Thyroid gland (tissue), 4 donors: ENCODE measurements at regions not wholly inside any gene's neighbourhood (a gene's known extent, or its start where the extent isn't known, plus 50 kb on each side); places are given as distances from the start of the nearest gene placed in this dataset.

Experiments
- DNase-seq, 2 donors: peaks; one replicate each; pipeline ENCODE4 v3.0.0-alpha.2; 2019
- H3K27ac ChIP-seq, 3 donors: fragments of 200-600 bp; sonication (generic); 1 replicate in 2 of 3; 2 replicates in 1 of 3; pipeline ENCODE4 v1.5.1; 2016 to 2019; ENCODE audit warnings: mild to moderate bottlenecking in 1 of 3, moderate library complexity in 1 of 3
- H3K27me3 ChIP-seq: fragments of 200-600 bp; sonication (generic); one replicate; pipeline ENCODE4 v1.5.1; 2019
- H3K36me3 ChIP-seq, 2 donors: fragments of 200-600 bp; sonication (generic); one replicate each; pipeline ENCODE4 v1.5.1; 2016 to 2019
- H3K4me1 ChIP-seq, 2 donors: fragments of 200-600 bp; sonication (generic); one replicate each; pipeline ENCODE4 v1.5.1; 2017 to 2019
- H3K4me3 ChIP-seq, 3 donors: fragments of 200-600 bp; sonication (generic); replicated peaks in 1 of 3; 1 replicate in 2 of 3; 2 replicates in 1 of 3; pipeline ENCODE4 v1.5.1; 2016; ENCODE audit warnings: mild to moderate bottlenecking in 1 of 3
- H3K9me3 ChIP-seq: fragments of 200-600 bp; sonication (generic); one replicate; pipeline ENCODE4 v1.5.1; 2017
- CTCF ChIP-seq, 6 experiments: fragments of 200-600 bp in 3 of 6; fragments of 450-650 bp in 3 of 6; sonication (generic) in 3 of 6; IDR thresholded peaks; one replicate each; pipeline ENCODE4 v1.5.1; 2016 to 2019; ENCODE audit warnings: antibody characterized with exemption in 6 of 6, mild to moderate bottlenecking in 2 of 6, inconsistent platforms in 1 of 6, moderate library complexity in 1 of 6
- POLR2A ChIP-seq, 2 donors: fragments of 450-650 bp; IDR thresholded peaks; one replicate each; pipeline ENCODE4 v1.6.1; 2017; ENCODE audit warnings: antibody characterized with exemption in 2 of 2, mild to moderate bottlenecking in 2 of 2, moderate library complexity in 1 of 2
- WGBS, 2 donors: methylation state at CpG; one replicate each; pipeline ENCODE4 v1.1.5; 2017; 5-methylcytosine and 5-hydroxymethylcytosine counted together
- intact Hi-C: fragments of 100-400 bp; cut with DNase I; formaldehyde crosslinking; loops from one replicate; pipeline ENCODE4 v1.15.1; 2023

- Histone ChIP-seq H3K9me3 (no peaks in the 10 kb centered on the region), H3K4me1 (no peaks in the 10 kb centered on the region), H3K27ac (no peak overlapping the region), H3K4me3 (no peak overlapping the region), H3K36me3 (no peaks in the 10 kb centered on the region), H3K27me3 (no peaks in the 10 kb centered on the region)
- intact Hi-C loops, result no loop called here
- WGBS, 2 donors, result 54 to 65% methylated on average over 21 to 25 of the region's 29 CpGs
- no peak for DNase-seq
- TF ChIP-seq CTCF (IDR thresholded peaks at IDR 0.05) (no peak), POLR2A (IDR thresholded peaks at IDR 0.05) (no peak)
Observed at GRCh38 chr6:166747644-166748595, 120.9 kb upstream of the RPS6KA2 start.

- H3K4me3 ChIP-seq, result no peak overlapping the region
- intact Hi-C loops, result no loop called here
- H3K9me3 ChIP-seq, result no peaks in the 10 kb centered on the region
- TF ChIP-seq CTCF (IDR thresholded peaks at IDR 0.05) (no peak), POLR2A (IDR thresholded peaks at IDR 0.05) (no peak)
- H3K4me1 ChIP-seq, result no peaks in the 10 kb centered on the region
- H3K27ac ChIP-seq, result no peak overlapping the region
- no peaks in the 10 kb centered on the region for H3K36me3 ChIP-seq
- no peaks in the 10 kb centered on the region for H3K27me3 ChIP-seq
- DNase-seq, result no peak
- WGBS, 2 donors, result 89% methylated on average over 15 to 16 of the region's 16 CpGs
Observed at GRCh38 chr6:166745801-166746668, 119.0 kb upstream of the RPS6KA2 start.

- Histone ChIP-seq H3K36me3 (no peaks in the 10 kb centered on the region), H3K4me1 (no peaks in the 10 kb centered on the region), H3K27me3 (no peaks in the 10 kb centered on the region), H3K27ac (no peak overlapping the region), H3K4me3 (no peak overlapping the region), H3K9me3 (no peaks in the 10 kb centered on the region)
- intact Hi-C loops, result no loop called here
- no peak for TF ChIP-seq CTCF (IDR thresholded peaks at IDR 0.05)
- no peak for TF ChIP-seq POLR2A (IDR thresholded peaks at IDR 0.05)
- WGBS, 2 donors, result 92 to 99% methylated on average over 10 to 12 of the region's 33 CpGs
- no peak for DNase-seq
Observed at GRCh38 chr6:166744223-166745134, 117.4 kb upstream of the RPS6KA2 start.

- Histone ChIP-seq H3K4me3 (no peak overlapping the region), H3K27me3 (no peaks in the 10 kb centered on the region), H3K36me3 (no peaks in the 10 kb centered on the region), H3K9me3 (no peaks in the 10 kb centered on the region), H3K4me1 (no peaks in the 10 kb centered on the region), H3K27ac (no peak overlapping the region)
- WGBS, 2 donors, result 75 to 79% methylated on average over 21 of the region's 21 CpGs
- no peak for TF ChIP-seq CTCF (IDR thresholded peaks at IDR 0.05)
- no peak for TF ChIP-seq POLR2A (IDR thresholded peaks at IDR 0.05)
- intact Hi-C loops, result no loop called here
- no peak for DNase-seq
Observed at GRCh38 chr6:166743406-166744222, 116.6 kb upstream of the RPS6KA2 start.
